Cerebellar nuclear complex (tissue), 1 donor: ENCODE measurements at regions not wholly inside any gene's neighbourhood (a gene's known extent, or its start where the extent isn't known, plus 50 kb on each side); places are given as distances from the start of the nearest gene placed in this dataset.
"Not testable (repeated sequence)": the region's sequence is repeated elsewhere in the genome, so short reads cannot be mapped to it uniquely, and the experiment has no call there.

Experiments
- DNase-seq, 2 experiments: peaks; one replicate each; lab custom pipeline; 2025; lab: John Stamatoyannopoulos, UW

GRCh38 chr13:81041761-81042160 lies 700.8 kb upstream of the SPRY2 start:
- DNase-seq: no peak

GRCh38 chr13:81031996-81032395 lies 691.1 kb upstream of the SPRY2 start:
- DNase-seq: no peak

GRCh38 chr13:81025091-81025490 lies 684.2 kb upstream of the SPRY2 start:
- no peak for DNase-seq

GRCh38 chr13:81021284-81021840 lies 680.4 kb upstream of the SPRY2 start:
- DNase-seq: no peak

GRCh38 chr13:81020010-81020409 lies 679.1 kb upstream of the SPRY2 start:
- no peak for DNase-seq

- DNase-seq: peak in 1 of 2 experiments; percentile 36
These were observed 678.0 kb upstream of the SPRY2 start for GRCh38 chr13:81018936-81019335.

GRCh38 chr13:81017513-81018152 lies 676.7 kb upstream of the SPRY2 start:
- DNase-seq: peak; percentile 7 to 76

- no peak for DNase-seq
These were observed 671.1 kb upstream of the SPRY2 start for GRCh38 chr13:81012031-81012430.

GRCh38 chr13:81001828-81002385 lies 661.0 kb upstream of the SPRY2 start:
- no peak for DNase-seq

GRCh38 chr13:80998603-80999002 lies 657.7 kb upstream of the SPRY2 start:
- not testable (repeated sequence) for DNase-seq

GRCh38 chr13:80989747-80990146 lies 648.8 kb upstream of the SPRY2 start:
- DNase-seq: no peak

GRCh38 chr13:80989241-80989640 lies 648.3 kb upstream of the SPRY2 start:
- DNase-seq: no peak

GRCh38 chr13:80988391-80989151 lies 647.6 kb upstream of the SPRY2 start:
- DNase-seq: no peak

GRCh38 chr13:80979035-80979641 lies 638.2 kb upstream of the SPRY2 start:
- no peak for DNase-seq

- no peak for DNase-seq
These were observed 636.2 kb upstream of the SPRY2 start for GRCh38 chr13:80977168-80977567.

- no peak for DNase-seq
These were observed 635.0 kb upstream of the SPRY2 start for GRCh38 chr13:80975903-80976302.

GRCh38 chr13:80973721-80974120 lies 632.8 kb upstream of the SPRY2 start:
- no peak for DNase-seq

GRCh38 chr13:80972857-80973478 lies 632.0 kb upstream of the SPRY2 start:
- no peak for DNase-seq

- no peak for DNase-seq
These were observed 624.2 kb upstream of the SPRY2 start for GRCh38 chr13:80965097-80965496.

GRCh38 chr13:80962855-80963254 lies 621.9 kb upstream of the SPRY2 start:
- DNase-seq: no peak

- no peak for DNase-seq
These were observed 621.2 kb upstream of the SPRY2 start for GRCh38 chr13:80962173-80962572.

GRCh38 chr13:80957019-80957655 lies 616.2 kb upstream of the SPRY2 start:
- no peak for DNase-seq
